HepG2 (cell line): ENCODE measurements at regions not wholly inside any gene's neighbourhood (a gene's known extent, or its start where the extent isn't known, plus 50 kb on each side); places are given as distances from the start of the nearest gene placed in this dataset.

Experiments used
- ATAC-seq: fragments of 200-7000 bp; cut with Tn5 transposase; 3 replicates; pipeline ENCODE4 v1.9.1; 2020; ENCODE audit warnings: mild to moderate bottlenecking, moderate library complexity
- BruUV-seq: library from RNA; stranded (reverse); fragments of 400-500 nt; replicated peaks from 2 replicates; lab custom pipeline; 2021; lab: Mats Ljungman, UMichigan
- CTCF ChIA-PET: fragments of 300-600 bp; formaldehyde crosslinking; extraction: SDS; loops from one replicate; lab custom pipeline; 2021; ENCODE audit warnings: low total read pairs, inconsistent platforms, low intra/inter-chr PET ratio; lab: Yijun Ruan, JAX
- POLR2A ChIA-PET: fragments of 350-600 bp; sonication (Branson Sonifier 250); formaldehyde crosslinking; loops from one replicate; lab custom pipeline; 2020; ENCODE audit warnings: antibody characterized with exemption, inconsistent platforms; lab: Yijun Ruan, JAX
- DNase-seq: peaks from one replicate; pipeline ENCODE4 v3.0.0-alpha.2; 2015; ENCODE audit warnings: low spot score
- FAIRE-seq: peaks from 3 replicates; lab custom pipeline; 2011; peaks lifted over from hg19 to GRCh38; lab: Jason Lieb, UNC
- H2AFZ ChIP-seq: one replicate; pipeline ENCODE4 v1.6.1; 2011; ENCODE audit warnings: low read length, inconsistent platforms
- H3K27ac ChIP-seq: fragments of 300-600 bp; 3 replicates; pipeline ENCODE4 v1.8.0; 2011; ENCODE audit warnings: mixed run types, mild to moderate bottlenecking, mixed read lengths, low read length, inconsistent platforms; ENCODE audit not compliant: insufficient read depth; ENCODE audit errors: extremely low read length
- H3K27me3 ChIP-seq, 2 experiments: fragments of 200-600 bp in 1 of 2; 2 replicates in 1 of 2; 3 replicates in 1 of 2; pipeline versions ENCODE4 v1.6.0 to v1.8.0; 2011; ENCODE audit warnings: low read length in 2 of 2, mild to moderate bottlenecking in 2 of 2, moderate library complexity in 2 of 2, inconsistent platforms in 1 of 2; ENCODE audit not compliant: insufficient read depth in 2 of 2, control insufficient read depth in 1 of 2
- H3K36me3 ChIP-seq, 2 experiments: fragments of 200-600 bp in 1 of 2; replicated peaks in 1 of 2; 2 replicates in 1 of 2; 3 replicates in 1 of 2; pipeline versions ENCODE4 v1.5.1 to v1.8.0; 2011; ENCODE audit warnings: low read length in 2 of 2, inconsistent platforms in 1 of 2; ENCODE audit not compliant: insufficient read depth in 2 of 2, control insufficient read depth in 1 of 2
- H3K4me1 ChIP-seq: 2 replicates; pipeline ENCODE4 v1.5.1; 2012; ENCODE audit warnings: low read length, inconsistent platforms; ENCODE audit not compliant: insufficient read depth
- H3K4me2 ChIP-seq: 2 replicates; pipeline ENCODE4 v1.6.0; 2011; ENCODE audit warnings: low read depth, low read length, inconsistent platforms
- H3K4me3 ChIP-seq, 3 experiments: fragments of 200-600 bp in 1 of 3; sonication (generic), shearing (Covaris generic) in 1 of 3; replicated peaks in 1 of 3; 2 replicates each; pipeline ENCODE4 v1.5.1; 2011 to 2016; ENCODE audit warnings: low read length in 3 of 3, inconsistent platforms in 2 of 3, low read depth in 2 of 3, mild to moderate bottlenecking in 2 of 3, control low read depth in 1 of 3, mixed read lengths in 1 of 3; ENCODE audit not compliant: insufficient read depth in 1 of 3
- H3K79me2 ChIP-seq: one replicate; pipeline ENCODE4 v1.6.1; 2011; ENCODE audit warnings: low read length, inconsistent platforms; ENCODE audit not compliant: insufficient read depth
- H3K9ac ChIP-seq: 2 replicates; pipeline ENCODE4 v1.6.0; 2011; ENCODE audit warnings: mild to moderate bottlenecking, low read depth, low read length, inconsistent platforms; ENCODE audit not compliant: insufficient read depth
- H3K9me3 ChIP-seq: 2 replicates; pipeline ENCODE4 v1.5.1; 2012; ENCODE audit warnings: mild to moderate bottlenecking, low read length
- H4K20me1 ChIP-seq: 2 replicates; pipeline ENCODE4 v1.6.0; 2011; ENCODE audit warnings: inconsistent platforms, mild to moderate bottlenecking, low read length, moderate library complexity; ENCODE audit not compliant: insufficient read depth
- CCAR2 ChIP-seq: fragments of 200-400 bp; formaldehyde crosslinking; optimal IDR thresholded peaks from 2 replicates; pipeline ENCODE3; 2018; ENCODE audit warnings: low read depth, mild to moderate bottlenecking, low read length, moderate library complexity
- HNRNPUL1 ChIP-seq: fragments of 200-400 bp; formaldehyde crosslinking; IDR thresholded peaks from 2 replicates; pipeline ENCODE4 v1.6.1; 2017; ENCODE audit warnings: low read depth, mild to moderate bottlenecking, low read length, moderate library complexity
- JDP2 ChIP-seq: sonication (generic); formaldehyde crosslinking; IDR thresholded peaks from 2 replicates; pipeline ENCODE4 v1.8.1; 2022; ENCODE audit warnings: missing genetic modification reagents, borderline replicate concordance
- NFRKB ChIP-seq: fragments of 450-650 bp; IDR thresholded peaks from 2 replicates; pipeline ENCODE4 v1.6.1; 2017
- NR2F1 ChIP-seq, 2 experiments: fragments of 450-650 bp in 1 of 2; formaldehyde crosslinking in 1 of 2; IDR thresholded peaks; 2 replicates each; pipeline versions ENCODE4 v1.5.0 to v1.6.1; 2016 to 2020; ENCODE audit warnings: mild to moderate bottlenecking in 1 of 2, missing compliant biosample characterization in 1 of 2, missing genetic modification reagents in 1 of 2, moderate library complexity in 1 of 2
- PTBP1 ChIP-seq: fragments of 200-400 bp; formaldehyde crosslinking; IDR thresholded peaks from 2 replicates; pipeline ENCODE4 v1.6.1; 2018; ENCODE audit warnings: low read length, low read depth; ENCODE audit not compliant: poor library complexity, severe bottlenecking
- WIZ ChIP-seq: sonication (generic); formaldehyde crosslinking; IDR thresholded peaks from 2 replicates; pipeline ENCODE4 v1.5.1; 2020; ENCODE audit warnings: mild to moderate bottlenecking, missing genetic modification reagents
- ZNF260 ChIP-seq: sonication (generic); formaldehyde crosslinking; IDR thresholded peaks from 2 replicates; pipeline ENCODE4 v1.4.0; 2020; ENCODE audit warnings: missing genetic modification reagents, low read depth, mild to moderate bottlenecking, borderline replicate concordance
- ZNF703 ChIP-seq: sonication (generic); formaldehyde crosslinking; IDR thresholded peaks from 2 replicates; pipeline ENCODE4 v1.5.1; 2020; ENCODE audit warnings: missing genetic modification reagents, mild to moderate bottlenecking, moderate library complexity, borderline replicate concordance
- WGBS: methylation state at CpG from one replicate; pipeline ENCODE4 v1.1.6; 2017; ENCODE audit warnings: low lambda C conversion rate; 5-methylcytosine and 5-hydroxymethylcytosine counted together
- in situ Hi-C: cut with HindIII; loops from 2 replicates; pipeline ENCODE4 v1.10.0; 2017; ENCODE audit warnings: low pct_unique_long_range_greater_than_20kb; ENCODE audit not compliant: extremely low pct_ligation_motif_present
- intact Hi-C: fragments of 100-400 bp; cut with micrococcal nuclease; formaldehyde crosslinking; loops from one replicate; pipeline ENCODE4 v1.10.0; 2022; ENCODE audit not compliant: unreplicated experiment
- TF ChIP-seq, protein P1 (sequence below): sonication (generic); formaldehyde crosslinking; IDR thresholded peaks from 2 replicates; pipeline ENCODE4 v1.5.0; 2020; ENCODE audit warnings: mild to moderate bottlenecking, missing genetic modification reagents, borderline replicate concordance
- TF ChIP-seq, protein P2 (sequence below): sonication (generic); formaldehyde crosslinking; IDR thresholded peaks from 2 replicates; pipeline ENCODE4 v1.4.0; 2020; ENCODE audit warnings: low read depth, mild to moderate bottlenecking, missing genetic modification reagents

DNA sequence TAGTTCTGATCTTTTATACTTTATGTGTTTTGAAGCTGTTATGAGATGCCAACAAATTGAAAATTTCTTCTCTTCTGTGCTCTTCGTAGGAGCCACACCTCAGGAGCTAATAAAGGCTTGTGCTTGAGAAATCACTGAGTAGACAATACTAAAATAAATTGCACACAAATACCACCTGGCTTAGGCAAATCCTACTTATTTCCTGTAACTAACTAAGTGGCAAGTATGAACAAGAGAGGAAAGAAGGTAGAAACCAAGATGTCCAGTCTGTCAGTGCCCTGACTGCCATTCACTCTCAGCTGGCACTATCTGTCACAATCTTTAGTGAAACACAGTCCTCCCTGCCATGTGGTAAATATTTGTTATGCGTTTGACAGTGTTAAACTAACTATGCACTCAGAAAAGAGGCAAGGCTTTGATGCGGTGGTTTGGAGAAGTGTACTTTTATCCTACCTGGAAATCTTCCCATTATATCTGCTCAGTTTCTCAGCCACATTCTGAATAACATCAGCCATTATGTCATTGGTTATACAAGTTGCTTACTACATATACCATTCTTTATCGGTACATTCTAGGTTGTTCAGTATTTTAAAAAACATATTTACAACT lies 293.4 kb upstream of the VWC2 start:
- H3K27ac ChIP-seq: no peak overlapping the region
- ChIA-PET CTCF (no interaction called here), POLR2A (no interaction called here)
- no peak for TF ChIP-seq CCAR2
- TF ChIP-seq NFRKB: no peak
- TF ChIP-seq, protein P1, sequence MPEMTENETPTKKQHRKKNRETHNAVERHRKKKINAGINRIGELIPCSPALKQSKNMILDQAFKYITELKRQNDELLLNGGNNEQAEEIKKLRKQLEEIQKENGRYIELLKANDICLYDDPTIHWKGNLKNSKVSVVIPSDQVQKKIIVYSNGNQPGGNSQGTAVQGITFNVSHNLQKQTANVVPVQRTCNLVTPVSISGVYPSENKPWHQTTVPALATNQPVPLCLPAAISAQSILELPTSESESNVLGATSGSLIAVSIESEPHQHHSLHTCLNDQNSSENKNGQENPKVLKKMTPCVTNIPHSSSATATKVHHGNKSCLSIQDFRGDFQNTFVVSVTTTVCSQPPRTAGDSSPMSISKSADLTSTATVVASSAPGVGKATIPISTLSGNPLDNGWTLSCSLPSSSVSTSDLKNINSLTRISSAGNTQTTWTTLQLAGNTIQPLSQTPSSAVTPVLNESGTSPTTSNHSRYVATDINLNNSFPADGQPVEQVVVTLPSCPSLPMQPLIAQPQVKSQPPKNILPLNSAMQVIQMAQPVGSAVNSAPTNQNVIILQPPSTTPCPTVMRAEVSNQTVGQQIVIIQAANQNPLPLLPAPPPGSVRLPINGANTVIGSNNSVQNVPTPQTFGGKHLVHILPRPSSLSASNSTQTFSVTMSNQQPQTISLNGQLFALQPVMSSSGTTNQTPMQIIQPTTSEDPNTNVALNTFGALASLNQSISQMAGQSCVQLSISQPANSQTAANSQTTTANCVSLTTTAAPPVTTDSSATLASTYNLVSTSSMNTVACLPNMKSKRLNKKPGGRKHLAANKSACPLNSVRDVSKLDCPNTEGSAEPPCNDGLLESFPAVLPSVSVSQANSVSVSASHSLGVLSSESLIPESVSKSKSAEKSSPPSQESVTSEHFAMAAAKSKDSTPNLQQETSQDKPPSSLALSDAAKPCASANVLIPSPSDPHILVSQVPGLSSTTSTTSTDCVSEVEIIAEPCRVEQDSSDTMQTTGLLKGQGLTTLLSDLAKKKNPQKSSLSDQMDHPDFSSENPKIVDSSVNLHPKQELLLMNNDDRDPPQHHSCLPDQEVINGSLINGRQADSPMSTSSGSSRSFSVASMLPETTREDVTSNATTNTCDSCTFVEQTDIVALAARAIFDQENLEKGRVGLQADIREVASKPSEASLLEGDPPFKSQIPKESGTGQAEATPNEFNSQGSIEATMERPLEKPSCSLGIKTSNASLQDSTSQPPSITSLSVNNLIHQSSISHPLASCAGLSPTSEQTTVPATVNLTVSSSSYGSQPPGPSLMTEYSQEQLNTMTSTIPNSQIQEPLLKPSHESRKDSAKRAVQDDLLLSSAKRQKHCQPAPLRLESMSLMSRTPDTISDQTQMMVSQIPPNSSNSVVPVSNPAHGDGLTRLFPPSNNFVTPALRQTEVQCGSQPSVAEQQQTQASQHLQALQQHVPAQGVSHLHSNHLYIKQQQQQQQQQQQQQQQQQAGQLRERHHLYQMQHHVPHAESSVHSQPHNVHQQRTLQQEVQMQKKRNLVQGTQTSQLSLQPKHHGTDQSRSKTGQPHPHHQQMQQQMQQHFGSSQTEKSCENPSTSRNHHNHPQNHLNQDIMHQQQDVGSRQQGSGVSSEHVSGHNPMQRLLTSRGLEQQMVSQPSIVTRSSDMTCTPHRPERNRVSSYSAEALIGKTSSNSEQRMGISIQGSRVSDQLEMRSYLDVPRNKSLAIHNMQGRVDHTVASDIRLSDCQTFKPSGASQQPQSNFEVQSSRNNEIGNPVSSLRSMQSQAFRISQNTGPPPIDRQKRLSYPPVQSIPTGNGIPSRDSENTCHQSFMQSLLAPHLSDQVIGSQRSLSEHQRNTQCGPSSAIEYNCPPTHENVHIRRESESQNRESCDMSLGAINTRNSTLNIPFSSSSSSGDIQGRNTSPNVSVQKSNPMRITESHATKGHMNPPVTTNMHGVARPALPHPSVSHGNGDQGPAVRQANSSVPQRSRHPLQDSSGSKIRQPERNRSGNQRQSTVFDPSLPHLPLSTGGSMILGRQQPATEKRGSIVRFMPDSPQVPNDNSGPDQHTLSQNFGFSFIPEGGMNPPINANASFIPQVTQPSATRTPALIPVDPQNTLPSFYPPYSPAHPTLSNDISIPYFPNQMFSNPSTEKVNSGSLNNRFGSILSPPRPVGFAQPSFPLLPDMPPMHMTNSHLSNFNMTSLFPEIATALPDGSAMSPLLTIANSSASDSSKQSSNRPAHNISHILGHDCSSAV: no peak
- no peak for TF ChIP-seq ZNF703
- no peak for TF ChIP-seq ZNF260
- TF ChIP-seq HNRNPUL1: no peak
- no peak for TF ChIP-seq NR2F1 (CRISPR knock-in tag; IDR thresholded peaks at IDR 0.05)
- no peak for TF ChIP-seq PTBP1
- TF ChIP-seq, protein P2, sequence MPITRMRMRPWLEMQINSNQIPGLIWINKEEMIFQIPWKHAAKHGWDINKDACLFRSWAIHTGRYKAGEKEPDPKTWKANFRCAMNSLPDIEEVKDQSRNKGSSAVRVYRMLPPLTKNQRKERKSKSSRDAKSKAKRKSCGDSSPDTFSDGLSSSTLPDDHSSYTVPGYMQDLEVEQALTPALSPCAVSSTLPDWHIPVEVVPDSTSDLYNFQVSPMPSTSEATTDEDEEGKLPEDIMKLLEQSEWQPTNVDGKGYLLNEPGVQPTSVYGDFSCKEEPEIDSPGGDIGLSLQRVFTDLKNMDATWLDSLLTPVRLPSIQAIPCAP (CRISPR knock-in tag): no peak
- no peak for TF ChIP-seq WIZ
- TF ChIP-seq JDP2 (CRISPR knock-in tag): no peak
- H3K4me3 ChIP-seq: no peak overlapping the region
- H3K4me1 ChIP-seq: no peaks in the 10 kb centered on the region
- no TSS peak for BruUV-seq
- intact Hi-C loops: loop anchor here (5.0 kb wide), 1 partner anchor 312 kb away; no protein-coding TSS in a partner anchor
- no peaks in the 10 kb centered on the region for H3K9me3 ChIP-seq
- no peaks in the 10 kb centered on the region for H3K27me3 ChIP-seq
- in situ Hi-C loops: no loop called here
- ATAC-seq (no peak), DNase-seq (no peak), FAIRE-seq (no peak)
- H3K79me2 ChIP-seq: no peaks in the 10 kb centered on the region
- H4K20me1 ChIP-seq: no peaks in the 10 kb centered on the region
- no peak overlapping the region for H3K9ac ChIP-seq
- WGBS: under 1% methylated on average over 4 of the region's 4 CpGs
- no peaks in the 10 kb centered on the region for H3K36me3 ChIP-seq
- H2AFZ ChIP-seq: no peak overlapping the region
- no peak overlapping the region for H3K4me2 ChIP-seq
